Cerebellar cortex (tissue), 1 donor: ENCODE measurements at regions not wholly inside any gene's neighbourhood (a gene's known extent, or its start where the extent isn't known, plus 50 kb on each side); places are given as distances from the start of the nearest gene placed in this dataset.

Source experiments
- DNase-seq: peaks from one replicate; pipeline ENCODE4 v3.0.0-alpha.2; 2015; ENCODE audit warnings: low spot score

DNA sequence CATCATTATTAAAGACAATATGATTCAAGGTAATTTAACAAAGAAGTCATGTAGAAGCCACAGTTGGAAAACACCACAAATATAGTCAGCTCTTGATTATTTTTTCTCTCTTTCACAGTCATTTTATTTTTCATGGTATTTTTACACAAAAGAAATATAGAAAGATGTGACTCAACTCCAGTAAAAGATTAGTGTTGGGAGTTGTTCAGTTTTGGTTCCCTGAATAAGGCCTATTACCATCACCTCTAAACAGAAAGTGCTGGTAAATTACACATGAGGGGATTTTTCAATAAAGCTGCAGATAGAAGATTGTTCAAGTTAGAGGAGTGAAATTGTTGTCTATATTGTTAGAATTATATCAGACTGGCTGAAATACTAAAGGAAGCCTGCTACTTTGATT lies 107.0 kb downstream of the DDIT4L start:
- DNase-seq, result no peak

DNA sequence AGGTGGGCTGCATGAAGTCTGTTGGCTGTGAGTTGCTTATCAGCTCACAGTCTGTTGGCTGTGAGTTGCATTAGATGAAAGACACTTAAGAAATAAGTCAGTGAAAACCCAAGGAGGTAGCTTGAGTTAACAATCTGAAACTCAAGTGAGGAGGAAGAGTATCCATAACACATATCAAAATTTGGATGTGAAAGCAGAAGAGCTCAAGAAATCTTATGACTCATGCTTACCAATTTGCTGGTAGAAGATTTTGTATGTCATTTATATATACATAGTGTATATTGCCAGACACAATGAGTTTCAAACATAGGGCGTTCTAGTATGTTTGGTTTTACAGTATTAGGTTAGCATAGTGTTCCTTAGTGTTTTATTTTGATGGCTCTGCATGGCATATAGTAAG lies 107.4 kb downstream of the DDIT4L start:
- DNase-seq, result no peak

- no peak for DNase-seq
Measured at GRCh38 chr4:100081491-100081890, 108.8 kb downstream of the DDIT4L start.

GRCh38 chr4:100079264-100079663 lies 111.0 kb downstream of the DDIT4L start:
- no peak for DNase-seq

GRCh38 chr4:100076753-100077152 lies 113.5 kb downstream of the DDIT4L start:
- DNase-seq, result no peak

- DNase-seq, result no peak
Measured at GRCh38 chr4:100075486-100076270, 114.6 kb downstream of the DDIT4L start.

DNA sequence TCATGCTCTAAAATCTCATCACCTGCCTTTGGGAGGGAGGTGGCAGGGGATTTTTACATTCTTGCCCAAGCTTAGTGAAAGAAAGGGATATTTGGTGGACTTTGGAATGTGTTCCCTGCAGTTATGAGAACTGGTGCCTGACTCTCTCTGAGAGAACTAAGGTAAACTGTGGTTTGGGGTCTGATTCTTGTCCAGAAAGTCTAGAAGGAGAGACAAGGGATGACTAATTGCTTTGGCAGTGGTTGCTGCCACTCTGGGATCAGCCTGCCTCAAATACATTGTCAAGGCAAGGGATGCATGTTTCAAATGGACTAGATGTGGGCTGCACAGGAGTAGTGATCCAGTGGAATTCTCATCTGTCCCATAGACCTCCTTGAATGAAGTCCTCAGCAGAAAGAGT lies 115.2 kb downstream of the DDIT4L start:
- DNase-seq, result no peak

- no peak for DNase-seq
Measured at GRCh38 chr4:100071506-100071905, 118.8 kb downstream of the DDIT4L start.

GRCh38 chr4:100070868-100071267 lies 119.4 kb downstream of the DDIT4L start:
- DNase-seq, result no peak

- no peak for DNase-seq
Measured at GRCh38 chr4:100069207-100069606, 119.1 kb upstream of the H2AZ1 start.

DNA sequence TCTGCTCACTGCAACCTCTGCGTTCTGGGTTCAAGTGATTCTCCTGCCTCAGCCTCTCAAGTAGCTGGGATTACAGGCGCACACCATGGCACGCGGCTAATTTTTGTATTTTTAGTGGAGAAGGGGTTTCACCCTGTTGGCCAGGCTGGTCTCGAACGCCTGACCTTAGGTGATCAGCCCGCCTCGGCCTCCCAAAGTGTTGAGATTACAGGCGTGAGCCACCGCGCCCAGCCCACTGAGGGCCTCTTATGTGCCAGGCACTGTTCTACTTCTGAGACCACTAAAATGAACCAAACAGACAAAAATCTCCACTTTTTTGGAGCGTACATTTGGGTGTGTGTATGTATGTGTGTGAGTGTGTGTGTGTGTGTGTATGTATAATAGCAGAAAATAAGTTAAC lies 117.2 kb upstream of the H2AZ1 start:
- DNase-seq, result no peak

DNA sequence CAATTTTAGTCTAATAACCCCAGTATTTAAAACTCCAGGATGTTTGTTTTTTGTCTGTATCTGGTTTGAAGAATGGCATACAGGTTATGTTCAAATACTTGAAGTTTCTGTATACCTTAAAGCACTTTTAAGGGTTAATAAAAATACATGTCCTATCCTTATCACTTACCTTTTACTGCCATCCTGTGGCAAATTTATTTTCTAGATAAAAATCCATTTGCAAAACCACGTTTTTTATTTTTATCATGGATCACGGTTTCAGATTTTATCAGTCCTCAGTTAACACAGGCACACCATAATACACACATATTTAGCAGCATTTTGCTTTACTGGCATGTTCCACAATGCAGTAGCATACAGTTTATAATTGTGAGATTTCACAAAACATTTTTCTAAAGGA lies 113.3 kb upstream of the H2AZ1 start:
- no peak for DNase-seq

- DNase-seq, result no peak
Measured at GRCh38 chr4:100062921-100063320, 112.8 kb upstream of the H2AZ1 start.

DNA sequence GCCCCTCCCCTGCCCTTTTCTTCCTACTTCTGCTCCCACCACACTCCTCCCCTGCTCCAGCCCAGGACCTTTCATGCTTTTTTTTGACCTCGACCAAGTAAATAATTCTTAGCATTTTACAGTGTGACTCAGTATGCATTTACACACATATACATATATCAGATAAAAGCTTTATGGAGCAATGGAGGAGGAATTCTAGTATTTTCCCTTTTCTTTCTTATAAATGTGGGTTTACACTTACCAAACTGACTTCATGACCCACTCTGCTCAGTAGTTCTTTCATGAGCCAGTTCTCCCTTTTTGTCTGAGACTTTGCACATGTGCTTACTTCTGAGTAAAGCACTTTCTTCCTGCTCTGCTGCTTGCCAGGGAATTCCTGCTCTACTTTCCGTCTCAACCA lies 111.8 kb upstream of the H2AZ1 start:
- no peak for DNase-seq

GRCh38 chr4:100060765-100061416 lies 110.8 kb upstream of the H2AZ1 start:
- DNase-seq, result no peak

GRCh38 chr4:100059467-100059866 lies 109.4 kb upstream of the H2AZ1 start:
- no peak for DNase-seq

DNA sequence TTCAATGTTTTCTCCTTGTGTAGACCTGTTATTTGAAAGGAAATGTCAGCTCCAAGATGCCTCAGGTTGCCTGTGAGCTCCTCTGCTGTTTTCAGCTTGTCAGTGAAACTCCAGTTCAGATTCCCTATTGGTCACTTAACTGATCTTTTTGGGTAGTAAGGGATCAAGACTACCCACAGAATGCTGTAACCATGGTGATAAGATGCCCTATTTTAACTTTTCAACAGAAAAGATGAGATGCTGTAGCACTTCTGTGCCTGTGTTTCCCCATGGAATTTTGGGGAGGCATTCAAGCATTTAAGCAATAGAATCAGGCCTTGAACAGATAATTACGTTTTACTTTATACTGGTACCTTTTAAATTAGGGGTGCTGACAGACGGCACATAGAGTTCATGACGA lies 106.6 kb upstream of the H2AZ1 start:
- DNase-seq, result no peak

GRCh38 chr4:100054071-100054470 lies 104.0 kb upstream of the H2AZ1 start:
- DNase-seq, result no peak

DNA sequence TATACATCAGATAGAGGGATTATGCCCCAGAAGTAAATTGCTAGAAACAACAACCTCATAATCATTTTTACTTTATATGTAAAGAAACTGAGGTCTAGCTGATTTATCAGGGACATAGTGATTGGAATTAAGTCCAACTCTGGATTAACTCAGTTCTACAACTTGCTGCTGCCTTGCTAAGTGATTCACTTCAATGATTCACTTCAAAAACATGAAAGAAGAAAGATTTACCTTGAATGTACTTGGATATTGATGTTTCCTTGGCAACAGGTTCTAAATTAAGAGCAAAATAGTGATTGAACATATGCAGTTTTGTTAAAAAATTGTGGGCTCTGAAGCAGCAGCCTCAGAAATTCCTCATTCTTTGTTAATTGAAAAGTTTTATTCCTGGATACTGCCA lies 99.8 kb upstream of the H2AZ1 start:
- no peak for DNase-seq

- DNase-seq, result no peak
Measured at GRCh38 chr4:100042711-100043110, 92.6 kb upstream of the H2AZ1 start.

DNA sequence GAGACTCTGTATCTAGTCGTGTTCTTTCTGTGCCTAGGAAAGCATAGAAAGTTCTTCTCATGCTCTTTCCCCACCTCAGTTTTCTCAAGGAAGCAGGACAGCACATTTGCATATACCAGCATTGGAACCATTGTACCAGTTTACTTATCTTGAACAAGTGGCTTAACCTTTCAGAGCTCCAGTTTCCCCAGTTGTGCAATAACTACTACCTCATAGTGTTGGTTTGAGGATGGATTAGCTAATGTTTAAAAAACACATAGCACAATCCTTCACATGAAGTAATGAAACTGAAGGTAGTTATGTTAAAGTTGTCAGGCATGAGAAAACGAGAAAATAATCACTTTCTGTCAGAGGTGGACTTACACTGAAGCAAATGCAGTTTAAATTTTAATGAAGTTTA lies 92.2 kb upstream of the H2AZ1 start:
- no peak for DNase-seq

DNA sequence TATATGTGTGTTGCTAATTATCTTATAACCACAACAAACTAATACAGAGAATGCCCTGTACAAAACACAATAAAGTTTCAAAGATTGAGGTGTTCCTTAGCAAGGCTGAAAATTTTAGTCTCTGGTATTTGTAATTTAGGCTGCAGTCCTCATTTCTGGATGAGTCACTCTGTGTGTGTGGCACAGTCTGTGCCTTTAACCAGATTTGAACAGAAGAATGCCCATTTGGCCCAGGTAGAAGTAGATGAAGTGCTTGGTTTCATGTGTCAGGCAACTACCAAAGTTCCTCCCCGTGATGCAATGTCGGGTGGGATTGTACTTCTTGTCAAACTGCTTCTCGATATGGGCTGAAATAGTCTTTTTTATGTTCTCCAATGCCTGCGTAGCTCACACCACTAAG lies 91.6 kb upstream of the H2AZ1 start:
- DNase-seq, result no peak

DNA sequence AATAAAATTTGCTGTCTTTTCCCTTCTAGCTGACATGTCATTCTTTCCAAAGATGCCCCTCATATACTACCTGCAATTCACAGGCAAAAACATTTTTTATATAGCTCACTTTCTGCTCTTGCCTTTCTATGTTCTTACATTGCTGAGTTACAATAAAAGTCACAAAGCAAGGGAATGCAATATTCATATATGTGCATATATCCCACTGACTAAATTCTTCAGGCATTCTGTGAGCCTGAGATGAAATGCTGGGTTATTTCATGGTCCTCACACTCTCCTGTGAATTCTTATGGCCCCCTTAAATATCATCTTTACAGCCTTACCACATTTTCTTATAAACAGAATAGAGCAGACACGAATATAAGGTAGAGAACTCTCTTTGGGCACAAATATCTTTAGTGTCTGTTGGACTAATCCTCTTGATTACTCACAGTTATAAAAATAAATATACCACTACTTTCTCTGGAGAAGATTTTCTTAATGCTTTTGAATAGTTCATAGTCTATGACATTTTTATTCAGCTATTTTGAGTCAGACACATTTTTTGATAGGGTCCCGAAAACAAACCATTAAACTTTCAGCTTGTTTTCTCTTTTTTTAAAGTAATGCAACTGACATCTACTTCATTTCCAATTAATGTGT lies 84.1 kb upstream of the H2AZ1 start:
- no peak for DNase-seq
